CD4-positive, alpha-beta T cell (primary cell): ENCODE measurements at regions not wholly inside any gene's neighbourhood (a gene's known extent, or its start where the extent isn't known, plus 50 kb on each side); places are given as distances from the start of the nearest gene placed in this dataset.

ENCODE experiments used
- ATAC-seq: fragments of 200-7000 bp; cut with Tn5 transposase; one replicate; pipeline ENCODE4 v1.10.0; 2022; ENCODE audit warnings: mild to moderate bottlenecking; ENCODE audit not compliant: poor library complexity
- CTCF ChIA-PET: fragments of 350-600 bp; sonication (Branson Sonifier 250); formaldehyde crosslinking; loops from one replicate; lab custom pipeline; 2021; ENCODE audit warnings: antibody characterized with exemption, inconsistent platforms; lab: Charles Lee
- POLR2A ChIA-PET: fragments of 350-600 bp; sonication (Branson Sonifier 250); formaldehyde crosslinking; loops from one replicate; lab custom pipeline; 2021; ENCODE audit warnings: antibody characterized with exemption, inconsistent platforms; lab: Charles Lee
- DNase-seq, 14 experiments: peaks; one replicate each; pipeline ENCODE4 v3.0.0-alpha.2; 2013 to 2020; ENCODE audit warnings: mixed read lengths in 2 of 14
- H3K27ac ChIP-seq, 2 donors: one replicate each; pipeline versions ENCODE4 v1.5.1 to v1.7.0; 2013; ENCODE audit warnings: low read length in 2 of 2, low read depth in 1 of 2, mild to moderate bottlenecking in 1 of 2
- H3K27me3 ChIP-seq, 2 experiments: 1 replicate in 1 of 2; 2 replicates in 1 of 2; pipeline versions ENCODE4 v1.6.1 to v1.7.0; 2013; ENCODE audit warnings: low read length in 2 of 2, control low read depth in 1 of 2, mild to moderate bottlenecking in 1 of 2, moderate library complexity in 1 of 2; ENCODE audit not compliant: insufficient read depth in 2 of 2, control insufficient read depth in 1 of 2
- H3K36me3 ChIP-seq: one replicate; pipeline ENCODE4 v1.6.1; 2013; ENCODE audit warnings: low read length, control low read depth; ENCODE audit not compliant: insufficient read depth
- H3K4me1 ChIP-seq: one replicate; pipeline ENCODE4 v1.6.1; 2013; ENCODE audit warnings: low read length, control low read depth; ENCODE audit not compliant: insufficient read depth
- H3K4me3 ChIP-seq: one replicate; pipeline ENCODE4 v1.5.1; 2013; ENCODE audit warnings: mild to moderate bottlenecking, low read length, moderate library complexity
- H3K9me3 ChIP-seq, 2 experiments: 1 replicate in 1 of 2; 2 replicates in 1 of 2; pipeline versions ENCODE4 v1.6.1 to v1.7.0; 2013; ENCODE audit warnings: low read length in 2 of 2, mild to moderate bottlenecking in 2 of 2, control low read depth in 1 of 2, moderate library complexity in 1 of 2; ENCODE audit not compliant: control insufficient read depth in 1 of 2, insufficient read depth in 1 of 2
- H3K27ac Mint-ChIP-seq: one replicate; pipeline ENCODE4 v1.8.0; 2020; ENCODE audit warnings: mixed read lengths
- H3K27me3 Mint-ChIP-seq: one replicate; pipeline ENCODE4 v1.8.0; 2021; ENCODE audit warnings: mixed read lengths
- H3K36me3 Mint-ChIP-seq: one replicate; pipeline ENCODE4 v1.8.0; 2021; ENCODE audit warnings: low read depth, mixed read lengths
- H3K4me1 Mint-ChIP-seq: one replicate; pipeline ENCODE4 v1.8.0; 2021; ENCODE audit warnings: low read depth, mixed read lengths
- H3K4me3 Mint-ChIP-seq: one replicate; pipeline ENCODE4 v1.8.0; 2020; ENCODE audit warnings: mild to moderate bottlenecking, mixed read lengths
- H3K9me3 Mint-ChIP-seq: one replicate; pipeline ENCODE4 v1.8.0; 2020; ENCODE audit warnings: mixed read lengths
- CTCF ChIP-seq: fragments of 200-600 bp; IDR thresholded peaks from one replicate; pipeline ENCODE4 v1.8.0; 2022; ENCODE audit warnings: antibody characterized with exemption, mild to moderate bottlenecking
- intact Hi-C, 2 experiments: fragments of 100-400 bp; cut with DNase I in 1 of 2; cut with micrococcal nuclease in 1 of 2; formaldehyde crosslinking; loops; one replicate each; pipeline versions ENCODE4 v1.15.1 to v1.9.0; 2023 to 2025; cut with DNase I, micrococcal nuclease

GRCh38 chrX:106397788-106398538 is 213.8 kb upstream of the RADX start:
- H3K27ac Mint-ChIP-seq, result no peak overlapping the region
- no peaks in the 10 kb centered on the region for H3K4me1 ChIP-seq
- POLR2A ChIA-PET, result no interaction called here
- H3K4me3 ChIP-seq, result no peak overlapping the region
- no peaks in the 10 kb centered on the region for H3K9me3 Mint-ChIP-seq
- H3K27me3 ChIP-seq, result no peaks in the 10 kb centered on the region
- H3K4me3 Mint-ChIP-seq, result no peak overlapping the region
- H3K27me3 Mint-ChIP-seq, result no peaks in the 10 kb centered on the region
- H3K27ac ChIP-seq, result no peak overlapping the region
- ATAC-seq (no peak), DNase-seq (no peak)
- TF ChIP-seq CTCF, result no peak
- intact Hi-C loops, result no loop called here
- H3K36me3 ChIP-seq, result no peaks in the 10 kb centered on the region
- no peaks in the 10 kb centered on the region for H3K9me3 ChIP-seq
- CTCF ChIA-PET, result no interaction called here
- H3K4me1 Mint-ChIP-seq, result no peaks in the 10 kb centered on the region
- no peaks in the 10 kb centered on the region for H3K36me3 Mint-ChIP-seq

DNA sequence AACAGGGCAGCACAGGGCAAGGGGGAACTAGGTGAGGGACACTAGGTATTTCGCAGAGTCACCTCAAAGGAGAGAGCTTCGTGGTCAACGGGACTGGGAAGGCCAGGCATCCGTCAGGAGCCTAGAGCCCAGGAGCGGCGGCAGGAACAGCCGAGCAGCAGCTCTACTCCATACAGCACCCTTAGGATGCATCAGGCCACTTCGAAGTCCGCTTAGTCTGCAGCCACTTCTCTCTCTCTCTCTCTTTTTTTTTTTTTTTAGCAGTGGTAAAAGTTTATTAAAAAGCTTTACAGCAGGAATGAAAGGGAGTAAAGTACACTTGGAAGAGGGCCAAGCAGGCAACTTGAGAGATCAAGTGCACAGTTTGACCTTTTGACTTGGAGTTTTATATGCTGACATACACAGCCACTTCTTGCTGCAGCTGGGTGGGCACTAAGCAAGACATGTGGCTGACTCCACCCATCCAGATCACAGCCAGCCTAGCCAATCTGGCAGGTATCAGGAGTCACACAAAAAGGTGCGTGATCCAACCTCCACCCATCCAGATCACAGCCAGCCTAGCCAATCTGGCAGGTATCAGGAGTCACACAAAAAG is 209.7 kb upstream of the RADX start:
- Mint-ChIP-seq H3K27ac (no peak overlapping the region), H3K4me3 (no peak overlapping the region), H3K36me3 (no peaks in the 10 kb centered on the region), H3K27me3 (no peaks in the 10 kb centered on the region), H3K9me3 (no peaks in the 10 kb centered on the region), H3K4me1 (no peaks in the 10 kb centered on the region)
- ChIA-PET POLR2A (no interaction called here), CTCF (no interaction called here)
- intact Hi-C loops, result no loop called here
- Histone ChIP-seq H3K4me1 (no peaks in the 10 kb centered on the region), H3K36me3 (no peaks in the 10 kb centered on the region), H3K4me3 (no peak overlapping the region), H3K27me3 (no peaks in the 10 kb centered on the region), H3K27ac (no peak overlapping the region), H3K9me3 (no peaks in the 10 kb centered on the region)
- no peak for ATAC-seq
- no peak for TF ChIP-seq CTCF
- no peak for DNase-seq

DNA sequence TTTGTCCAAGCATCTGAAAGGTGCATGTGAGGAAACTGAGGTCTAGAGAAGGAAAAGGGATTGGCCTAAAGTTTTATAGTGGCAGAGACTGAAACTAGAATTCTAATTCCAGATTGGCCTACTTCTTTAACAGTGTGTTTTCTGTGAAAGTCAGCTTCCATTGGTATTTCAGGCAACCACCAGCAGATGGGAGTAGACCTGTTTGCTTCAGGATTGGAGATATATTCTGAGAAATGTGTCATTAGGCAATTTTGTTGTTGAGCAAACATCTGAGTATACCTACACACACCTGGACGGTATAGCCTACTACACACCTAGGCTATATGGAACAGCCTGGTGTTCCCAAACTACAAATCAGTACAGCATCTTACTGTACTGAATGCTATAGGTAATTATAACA is 207.3 kb upstream of the RADX start:
- ATAC-seq (no peak), DNase-seq (no peak)
- no peaks in the 10 kb centered on the region for H3K9me3 Mint-ChIP-seq
- no peaks in the 10 kb centered on the region for H3K4me1 ChIP-seq
- H3K9me3 ChIP-seq, result no peaks in the 10 kb centered on the region
- H3K4me1 Mint-ChIP-seq, result no peaks in the 10 kb centered on the region
- no peak for TF ChIP-seq CTCF
- H3K4me3 Mint-ChIP-seq, result no peak overlapping the region
- H3K27ac ChIP-seq, result no peak overlapping the region
- intact Hi-C loops, result no loop called here
- no peaks in the 10 kb centered on the region for H3K36me3 Mint-ChIP-seq
- H3K36me3 ChIP-seq, result no peaks in the 10 kb centered on the region
- ChIA-PET CTCF (no interaction called here), POLR2A (no interaction called here)
- H3K27me3 ChIP-seq, result no peaks in the 10 kb centered on the region
- H3K27ac Mint-ChIP-seq, result no peak overlapping the region
- no peaks in the 10 kb centered on the region for H3K27me3 Mint-ChIP-seq
- no peak overlapping the region for H3K4me3 ChIP-seq
